ENCODE measurements at regions not wholly inside any gene's neighbourhood (a gene's known extent, or its start where the extent isn't known, plus 50 kb on each side); places are given as distances from the start of the nearest gene placed in this dataset.

DNA sequence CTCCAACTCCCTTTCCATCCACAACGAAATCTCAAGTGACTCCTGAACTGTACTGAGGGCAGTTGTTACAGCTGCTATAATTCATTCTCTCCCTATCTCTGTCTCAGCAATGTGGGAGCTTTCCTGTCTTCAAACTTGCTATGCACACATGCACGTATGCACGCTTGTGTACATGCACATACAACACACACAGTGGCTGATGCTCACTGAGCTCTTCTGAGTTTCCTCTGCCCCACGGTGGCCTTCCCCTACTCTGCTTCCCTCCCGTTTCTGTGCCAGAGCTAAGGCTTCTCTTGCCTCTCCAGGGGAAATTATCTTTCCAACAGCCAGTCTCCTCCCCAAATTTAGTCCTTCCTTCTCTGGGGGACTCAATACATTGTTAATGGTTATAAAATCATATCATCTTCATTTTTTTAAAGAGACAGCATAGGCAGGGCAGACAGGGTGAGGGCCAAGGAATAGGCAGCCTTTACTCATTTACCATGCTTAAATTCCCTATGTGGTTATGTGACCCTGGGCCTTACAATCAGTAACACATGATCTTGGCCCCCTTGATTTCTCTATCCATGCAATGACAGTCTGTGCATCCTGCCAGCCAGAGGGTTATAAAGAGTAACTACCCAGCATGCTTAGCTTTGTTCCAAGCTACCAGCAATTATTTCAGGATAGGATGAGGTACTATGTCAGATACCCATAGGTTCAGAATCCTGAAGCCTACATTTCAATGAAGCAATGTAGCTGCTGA is 111.9 kb upstream of the HMGA2 start:
- TF ChIP-seq, protein P1, sequence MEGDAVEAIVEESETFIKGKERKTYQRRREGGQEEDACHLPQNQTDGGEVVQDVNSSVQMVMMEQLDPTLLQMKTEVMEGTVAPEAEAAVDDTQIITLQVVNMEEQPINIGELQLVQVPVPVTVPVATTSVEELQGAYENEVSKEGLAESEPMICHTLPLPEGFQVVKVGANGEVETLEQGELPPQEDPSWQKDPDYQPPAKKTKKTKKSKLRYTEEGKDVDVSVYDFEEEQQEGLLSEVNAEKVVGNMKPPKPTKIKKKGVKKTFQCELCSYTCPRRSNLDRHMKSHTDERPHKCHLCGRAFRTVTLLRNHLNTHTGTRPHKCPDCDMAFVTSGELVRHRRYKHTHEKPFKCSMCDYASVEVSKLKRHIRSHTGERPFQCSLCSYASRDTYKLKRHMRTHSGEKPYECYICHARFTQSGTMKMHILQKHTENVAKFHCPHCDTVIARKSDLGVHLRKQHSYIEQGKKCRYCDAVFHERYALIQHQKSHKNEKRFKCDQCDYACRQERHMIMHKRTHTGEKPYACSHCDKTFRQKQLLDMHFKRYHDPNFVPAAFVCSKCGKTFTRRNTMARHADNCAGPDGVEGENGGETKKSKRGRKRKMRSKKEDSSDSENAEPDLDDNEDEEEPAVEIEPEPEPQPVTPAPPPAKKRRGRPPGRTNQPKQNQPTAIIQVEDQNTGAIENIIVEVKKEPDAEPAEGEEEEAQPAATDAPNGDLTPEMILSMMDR (IDR thresholded peaks at IDR 0.05; ENCODE audit: low read depth, low read length): no peak

DNA sequence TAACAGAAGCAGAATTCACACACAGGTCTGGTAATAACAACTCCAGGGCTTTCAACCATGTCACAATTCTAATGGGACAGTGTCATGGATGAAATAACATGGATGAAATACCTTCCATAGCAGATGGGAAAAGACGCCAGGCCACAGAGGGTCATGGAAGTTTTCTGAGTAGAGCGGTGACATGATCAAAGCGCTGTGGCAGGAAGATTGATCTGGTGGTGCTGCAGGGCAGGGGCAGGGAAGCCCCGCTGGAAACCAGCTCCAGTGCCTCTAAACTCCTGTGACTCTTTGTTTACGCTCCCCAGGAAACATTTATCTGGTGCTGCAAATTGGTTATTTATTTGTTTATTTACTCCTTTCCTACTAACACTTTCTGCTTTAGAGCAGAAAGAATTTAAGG is 108.3 kb upstream of the HMGA2 start:
- in situ Hi-C loops (cut with HindIII; ENCODE audit: low sequenced_read_pairs): no loop called here
- no peak overlapping the region for H3K4me3 ChIP-seq (ENCODE audit: low read depth, low read length)
- no peak for DNase-seq (ENCODE audit: low read depth, low spot score)
- TF ChIP-seq, protein P1 (IDR thresholded peaks at IDR 0.05; ENCODE audit: low read depth, low read length): no peak

More for the DNA sequence above, 111.9 kb upstream of the HMGA2 start:
- in situ Hi-C loops (cut with HindIII; ENCODE audit: low sequenced_read_pairs): no loop called here
- no peak overlapping the region for H3K4me3 ChIP-seq (ENCODE audit: low read depth, low read length)
- no peak for DNase-seq (ENCODE audit: low read depth, low spot score)

DNA sequence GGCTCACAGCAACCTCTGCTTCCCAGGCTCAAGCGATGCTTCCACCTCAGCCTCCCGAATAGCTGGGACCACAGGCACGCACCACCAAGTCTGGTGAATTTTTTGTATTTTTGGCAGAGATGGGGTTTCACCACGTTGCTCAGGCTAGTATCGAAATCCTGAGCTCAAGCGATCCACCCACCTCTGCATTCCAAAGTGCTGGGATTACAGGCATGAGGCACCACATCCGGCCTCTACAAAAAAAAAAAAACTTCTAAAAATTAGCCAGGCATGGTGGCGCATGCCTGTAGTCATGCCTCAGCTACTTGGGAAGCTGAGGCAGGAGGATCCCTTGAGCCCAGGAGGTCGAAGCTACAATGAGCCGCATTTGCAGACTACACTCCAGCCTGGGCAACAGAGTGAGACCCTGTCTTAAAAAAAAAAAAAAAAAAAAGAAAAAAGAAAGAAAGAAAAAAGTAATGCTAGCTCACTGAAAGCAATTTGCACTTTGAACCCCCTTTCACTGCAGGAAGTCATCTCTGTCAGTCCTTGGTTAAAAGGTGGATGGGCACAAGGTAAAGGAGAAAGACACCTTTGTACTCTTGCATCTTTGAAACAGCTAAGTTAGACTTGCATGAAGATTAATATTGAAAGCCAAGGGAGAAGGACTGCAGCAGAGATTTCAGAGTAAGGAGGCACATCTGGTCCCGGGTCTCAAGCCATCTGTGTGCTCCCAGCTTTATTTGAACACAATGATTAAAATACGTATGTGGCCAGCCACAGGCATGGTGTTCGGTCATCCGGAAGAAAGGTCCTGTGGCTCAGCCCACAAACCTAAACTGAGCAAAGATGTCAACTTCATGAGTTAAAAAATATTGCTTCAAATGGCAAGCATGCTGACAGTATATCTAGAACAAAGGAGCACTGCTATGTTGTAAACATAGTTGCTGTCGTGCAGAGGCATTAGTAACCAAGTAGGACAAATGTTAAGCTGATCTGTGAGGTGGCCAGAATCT is 103.8 kb upstream of the HMGA2 start:
- TF ChIP-seq, protein P1 (IDR thresholded peaks at IDR 0.05; ENCODE audit: low read depth, low read length): no peak
- in situ Hi-C loops (cut with HindIII; ENCODE audit: low sequenced_read_pairs): no loop called here
- H3K4me3 ChIP-seq (ENCODE audit: low read depth, low read length): no peak overlapping the region
- peak; percentile 76 for DNase-seq (ENCODE audit: low read depth, low spot score)

DNA sequence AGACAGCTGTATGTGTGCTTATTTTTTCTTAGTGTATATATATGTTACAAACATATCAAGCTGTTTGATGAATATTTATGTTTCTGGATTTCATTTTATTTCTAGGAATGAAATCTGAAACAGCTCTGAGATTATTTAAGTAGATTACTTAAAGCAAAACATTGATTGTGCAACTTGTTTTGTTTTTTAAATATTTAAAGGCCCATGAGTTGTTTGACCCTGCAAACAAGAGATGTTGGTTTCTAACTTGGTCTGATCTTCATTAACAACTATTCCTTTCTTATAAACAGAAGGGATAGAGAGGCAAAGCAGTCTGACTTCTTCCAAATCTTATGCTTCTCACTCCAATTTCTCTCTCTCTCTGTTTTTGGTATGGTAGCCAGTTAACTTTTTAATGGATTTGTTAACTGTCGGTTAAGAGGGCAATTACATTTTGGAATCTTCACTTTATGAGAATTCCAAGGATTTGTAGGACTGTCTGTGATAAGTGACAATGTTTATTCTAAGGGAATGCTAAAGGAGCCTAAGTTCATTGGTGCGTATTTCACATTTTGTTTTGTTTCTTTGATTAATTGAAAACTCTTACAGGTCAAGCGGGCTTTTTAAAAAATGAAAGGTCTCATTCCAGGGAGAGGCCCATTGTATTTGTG is 102.6 kb upstream of the HMGA2 start:
- TF ChIP-seq, protein P1 (IDR thresholded peaks at IDR 0.05; ENCODE audit: low read depth, low read length): no peak
- DNase-seq (ENCODE audit: low read depth, low spot score): no peak
- in situ Hi-C loops (cut with HindIII; ENCODE audit: low sequenced_read_pairs): no loop called here
- no peak overlapping the region for H3K4me3 ChIP-seq (ENCODE audit: low read depth, low read length)

DNA sequence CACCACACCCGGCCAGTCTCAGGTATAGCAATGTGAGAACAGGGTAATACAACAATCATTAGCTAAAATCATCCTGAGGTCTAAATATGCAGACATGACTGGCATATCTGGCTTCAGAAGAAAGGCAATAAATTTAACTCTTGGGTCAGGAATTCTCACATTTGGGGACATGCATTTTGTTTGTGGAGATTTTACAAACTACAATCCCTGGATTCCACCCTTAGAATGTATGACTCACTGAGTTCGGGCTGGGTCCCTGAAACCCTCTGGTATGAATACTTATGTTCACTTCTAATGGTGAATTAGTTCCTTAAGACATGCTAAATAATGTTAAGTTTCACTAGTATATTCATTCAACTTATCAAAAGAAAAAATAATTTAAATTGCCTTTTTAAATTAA is 98.9 kb upstream of the HMGA2 start:
- TF ChIP-seq, protein P1 (IDR thresholded peaks at IDR 0.05; ENCODE audit: low read depth, low read length): no peak
- in situ Hi-C loops (cut with HindIII; ENCODE audit: low sequenced_read_pairs): no loop called here
- DNase-seq (ENCODE audit: low read depth, low spot score): peak; percentile 41
- no peak overlapping the region for H3K4me3 ChIP-seq (ENCODE audit: low read depth, low read length)

DNA sequence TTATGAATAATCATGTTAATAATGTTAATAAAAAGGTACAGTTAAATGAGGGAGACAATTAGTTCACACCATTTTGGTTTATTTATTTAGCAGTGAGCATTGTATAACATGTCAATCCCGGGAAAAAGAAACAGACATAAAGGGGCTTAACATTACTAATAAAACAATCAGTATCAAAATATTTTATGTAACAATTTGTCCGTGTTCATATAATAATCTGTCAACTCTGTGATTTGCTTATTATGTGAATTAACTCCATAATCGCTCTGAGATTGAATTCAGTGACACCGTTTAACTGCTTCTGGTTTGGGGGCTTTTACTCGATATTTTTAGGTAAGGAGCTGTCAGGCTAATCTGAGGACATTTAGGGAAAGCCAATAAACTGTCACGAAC is 95.8 kb upstream of the HMGA2 start:
- in situ Hi-C loops (cut with HindIII; ENCODE audit: low sequenced_read_pairs): no loop called here
- peak overlapping the region; percentile 65 for H3K4me3 ChIP-seq (ENCODE audit: low read depth, low read length)
- no peak for DNase-seq (ENCODE audit: low read depth, low spot score)
- TF ChIP-seq, protein P1 (IDR thresholded peaks at IDR 0.05; ENCODE audit: low read depth, low read length): no peak
